DND-41 (cell line): ENCODE measurements at regions not wholly inside any gene's neighbourhood (a gene's known extent, or its start where the extent isn't known, plus 50 kb on each side); places are given as distances from the start of the nearest gene placed in this dataset.

Source experiments
- CTCF ChIP-seq: IDR thresholded peaks from 2 replicates; pipeline ENCODE4 v1.5.1; 2012; ENCODE audit warnings: borderline replicate concordance, low read length, moderate library complexity, mild to moderate bottlenecking; ENCODE audit not compliant: poor library complexity, severe bottlenecking; ENCODE audit errors: extremely low read depth
- EZH2 ChIP-seq: IDR thresholded peaks from 3 replicates; pipeline ENCODE4 v1.6.1; 2012; ENCODE audit warnings: borderline replicate concordance, low read depth, mild to moderate bottlenecking, moderate library complexity, low read length, inconsistent platforms; ENCODE audit not compliant: severe bottlenecking

- TF ChIP-seq CTCF = no peak
- TF ChIP-seq EZH2 = no peak
These were observed 119.0 kb upstream of the OBI1 start for GRCh38 chr13:78777976-78778375.
